Mammary epithelial cell (primary cell): ENCODE measurements at regions not wholly inside any gene's neighbourhood (a gene's known extent, or its start where the extent isn't known, plus 50 kb on each side); places are given as distances from the start of the nearest gene placed in this dataset.

Experiments
- CTCF ChIP-seq, 2 donors: IDR thresholded peaks in 1 of 2; conservative IDR thresholded peaks in 1 of 2; 2 replicates each; pipeline ENCODE4 v1.5.1; 2011 to 2012; ENCODE audit warnings: inconsistent platforms in 2 of 2, low read length in 2 of 2, mild to moderate bottlenecking in 2 of 2, control low read depth in 1 of 2, low read depth in 1 of 2; ENCODE audit not compliant: insufficient read depth in 1 of 2; ENCODE audit errors: extremely low read depth in 1 of 2
- EZH2 ChIP-seq: IDR thresholded peaks from 2 replicates; pipeline ENCODE4 v1.6.1; 2012; ENCODE audit warnings: low read length, inconsistent platforms, borderline replicate concordance

DNA sequence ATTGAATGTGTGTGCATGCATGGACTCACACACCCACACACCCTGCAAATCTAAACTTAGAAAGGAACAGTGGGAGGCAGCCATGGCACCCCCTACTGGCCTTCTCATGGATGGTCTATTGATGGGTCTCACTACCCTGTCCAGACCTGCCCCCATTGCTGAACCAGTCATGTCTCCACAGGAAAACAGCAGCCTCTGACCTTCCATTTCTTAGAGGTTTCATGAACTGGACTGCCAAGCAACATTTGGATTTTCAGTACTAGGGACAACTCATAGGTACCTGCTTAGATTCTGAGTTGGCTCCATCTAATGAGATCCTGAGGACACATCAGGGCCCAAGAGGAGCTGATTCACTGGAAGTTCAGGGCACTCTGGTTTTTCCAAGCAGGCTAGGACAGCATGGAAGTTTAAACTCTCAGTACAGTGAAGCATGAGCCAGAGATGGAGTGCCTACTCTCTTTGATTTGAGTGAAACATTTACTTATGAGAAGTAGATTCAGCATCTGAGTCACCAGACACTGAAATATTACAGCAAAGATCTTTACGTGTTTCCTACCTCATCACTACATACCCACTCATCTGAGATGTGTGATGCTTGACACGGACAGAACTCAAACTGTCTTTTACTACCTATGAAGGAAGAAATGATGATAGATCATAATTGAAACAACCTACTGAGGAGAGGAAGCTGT lies 98.9 kb upstream of the PLEKHG7 start:
- TF ChIP-seq EZH2 (no peak), CTCF (conservative IDR thresholded peaks at IDR 0.05 in 1 of 2, IDR thresholded peaks at IDR 0.05 in 1 of 2; ENCODE audit: extremely low read depth in 1 of 2, insufficient read depth in 1 of 2, low read depth in 1 of 2, low read length in 2 of 2) (peak; percentile 8 to 16)
